ENCODE measurements at regions not wholly inside any gene's neighbourhood (a gene's known extent, or its start where the extent isn't known, plus 50 kb on each side); places are given as distances from the start of the nearest gene placed in this dataset.

DNA sequence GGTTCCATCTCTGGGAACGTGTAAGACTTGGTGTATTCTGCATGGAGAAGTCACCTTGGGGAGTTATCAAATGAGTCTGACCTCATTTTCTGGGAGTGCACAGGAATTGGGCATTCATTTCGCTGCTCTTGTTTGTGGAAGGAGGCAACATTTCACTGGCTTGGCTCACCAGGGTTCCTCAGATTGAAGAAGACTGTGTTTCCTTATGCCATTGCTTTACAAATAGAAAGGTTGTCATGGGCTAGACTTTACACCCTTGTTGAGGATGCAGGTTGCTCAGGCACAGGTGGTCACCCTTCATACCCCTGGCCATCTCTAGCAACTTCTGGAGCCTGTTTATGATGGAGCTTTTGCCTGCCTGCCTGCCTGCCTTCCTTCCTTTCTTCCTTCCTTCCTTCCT is 114.4 kb downstream of the AASDH start:
- TF ChIP-seq, protein P1, sequence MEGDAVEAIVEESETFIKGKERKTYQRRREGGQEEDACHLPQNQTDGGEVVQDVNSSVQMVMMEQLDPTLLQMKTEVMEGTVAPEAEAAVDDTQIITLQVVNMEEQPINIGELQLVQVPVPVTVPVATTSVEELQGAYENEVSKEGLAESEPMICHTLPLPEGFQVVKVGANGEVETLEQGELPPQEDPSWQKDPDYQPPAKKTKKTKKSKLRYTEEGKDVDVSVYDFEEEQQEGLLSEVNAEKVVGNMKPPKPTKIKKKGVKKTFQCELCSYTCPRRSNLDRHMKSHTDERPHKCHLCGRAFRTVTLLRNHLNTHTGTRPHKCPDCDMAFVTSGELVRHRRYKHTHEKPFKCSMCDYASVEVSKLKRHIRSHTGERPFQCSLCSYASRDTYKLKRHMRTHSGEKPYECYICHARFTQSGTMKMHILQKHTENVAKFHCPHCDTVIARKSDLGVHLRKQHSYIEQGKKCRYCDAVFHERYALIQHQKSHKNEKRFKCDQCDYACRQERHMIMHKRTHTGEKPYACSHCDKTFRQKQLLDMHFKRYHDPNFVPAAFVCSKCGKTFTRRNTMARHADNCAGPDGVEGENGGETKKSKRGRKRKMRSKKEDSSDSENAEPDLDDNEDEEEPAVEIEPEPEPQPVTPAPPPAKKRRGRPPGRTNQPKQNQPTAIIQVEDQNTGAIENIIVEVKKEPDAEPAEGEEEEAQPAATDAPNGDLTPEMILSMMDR (IDR thresholded peaks at IDR 0.05; ENCODE audit: poor library complexity): no peak
- TF ChIP-seq EZH2 (IDR thresholded peaks at IDR 0.05; ENCODE audit: borderline replicate concordance) (no peak), EZH2phosphoT487 (IDR thresholded peaks at IDR 0.05; ENCODE audit: low read depth, severe bottlenecking, unreplicated experiment) (no peak)
